Spleen (tissue), 7 donors: ENCODE measurements at regions not wholly inside any gene's neighbourhood (a gene's known extent, or its start where the extent isn't known, plus 50 kb on each side); places are given as distances from the start of the nearest gene placed in this dataset.

ENCODE experiments used
- CTCF ChIP-seq, 11 experiments: fragments of 200-600 bp in 7 of 11; fragments of 450-650 bp in 4 of 11; sonication (generic) in 4 of 11; IDR thresholded peaks in 8 of 11; conservative IDR thresholded peaks in 3 of 11; 1 replicate in 7 of 11; 2 replicates in 4 of 11; pipeline versions ENCODE4 v1.4.0 to v1.8.0; 2016 to 2021; ENCODE audit warnings: antibody characterized with exemption in 11 of 11, inconsistent platforms in 4 of 11, mild to moderate bottlenecking in 1 of 11
- POLR2A ChIP-seq, 3 donors: fragments of 450-650 bp; IDR thresholded peaks; one replicate each; pipeline ENCODE4 v1.5.1; 2017; ENCODE audit warnings: antibody characterized with exemption in 3 of 3, mild to moderate bottlenecking in 1 of 3
- donor health status: DM: no; HTN: no; CAD: no; lungs with moderate emphysema.
- donor health status: DM: no; HTN: no; CAD: no.
- donor health status: DM: no; HTN: no; CAD: no.

DNA sequence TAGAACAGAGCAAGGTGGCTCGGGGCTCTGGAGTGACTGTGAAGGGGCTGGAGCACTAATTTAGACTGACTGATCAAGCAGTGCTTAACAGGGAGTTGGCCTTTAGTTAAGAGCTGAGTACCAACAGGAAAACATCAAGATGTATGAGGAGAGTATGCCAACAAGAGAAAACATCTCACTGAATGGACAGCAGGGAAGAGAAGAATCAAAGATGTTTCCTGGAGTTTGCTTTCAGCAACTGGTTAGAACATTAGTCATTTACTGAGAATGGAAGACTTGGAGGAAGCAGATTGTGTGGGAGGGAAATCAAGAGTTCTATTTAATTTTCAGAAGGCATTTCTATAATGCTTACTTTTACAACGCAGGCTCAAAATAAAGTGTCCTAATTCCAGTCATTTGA is 259.3 kb downstream of the ADAMTS20 start:
- TF ChIP-seq CTCF (IDR thresholded peaks at IDR 0.05 in 8 of 11, conservative IDR thresholded peaks at IDR 0.05 in 3 of 11), result no peak
- no peak for TF ChIP-seq POLR2A (IDR thresholded peaks at IDR 0.05)
